HG03108 (cell line): ENCODE measurements at regions not wholly inside any gene's neighbourhood (a gene's known extent, or its start where the extent isn't known, plus 50 kb on each side); places are given as distances from the start of the nearest gene placed in this dataset.

ENCODE experiments used
- ATAC-seq: cut with Tn5 transposase; IDR thresholded peaks from one replicate; pipeline ENCODE4 v1.9.1; 2021; ENCODE audit warnings: moderate library complexity; ENCODE audit not compliant: unreplicated experiment

- ATAC-seq: no peak
Measured at GRCh38 chr18:76203552-76203951, 291.5 kb downstream of the ZNF516 start.

GRCh38 chr18:76202322-76202721 is 292.7 kb downstream of the ZNF516 start:
- ATAC-seq: no peak

DNA sequence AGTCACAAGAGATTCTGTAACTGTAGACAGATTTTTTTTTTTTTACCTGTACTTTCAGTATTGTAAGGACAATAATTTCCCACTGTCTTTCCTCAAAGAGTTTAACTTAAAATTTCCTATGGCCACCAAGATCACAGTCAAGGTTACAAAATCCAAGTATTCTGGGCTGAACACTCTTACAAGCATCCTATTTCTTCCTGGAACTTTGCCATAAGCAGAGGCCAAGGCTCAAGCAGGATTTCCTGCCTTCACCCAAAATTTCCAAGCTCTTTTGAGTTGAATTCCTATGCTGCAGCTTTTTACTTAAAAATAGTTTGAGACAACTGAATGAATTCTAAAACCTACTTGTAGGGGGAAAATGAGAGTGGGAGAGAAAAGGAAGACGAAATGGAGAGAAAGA is 299.4 kb downstream of the ZNF516 start:
- ATAC-seq: no peak

DNA sequence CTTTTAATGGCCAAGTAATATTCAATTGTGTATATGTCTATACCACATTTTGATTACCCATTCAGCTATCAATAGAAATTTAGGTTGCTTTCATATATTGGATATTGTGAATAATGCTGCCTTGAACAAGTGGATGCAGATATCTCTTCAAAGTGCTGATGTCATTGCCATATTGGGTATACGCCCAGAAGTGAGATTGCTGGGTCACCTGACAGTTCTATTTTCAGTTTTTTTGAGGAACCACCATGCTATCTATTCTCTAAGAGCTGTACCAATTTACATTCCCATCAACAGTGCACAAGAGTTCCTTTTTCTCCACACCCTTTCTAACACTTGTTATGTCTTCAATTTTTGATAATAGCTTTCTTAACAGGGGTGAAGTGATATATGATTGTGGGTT is 306.9 kb downstream of the ZNF516 start:
- no peak for ATAC-seq

DNA sequence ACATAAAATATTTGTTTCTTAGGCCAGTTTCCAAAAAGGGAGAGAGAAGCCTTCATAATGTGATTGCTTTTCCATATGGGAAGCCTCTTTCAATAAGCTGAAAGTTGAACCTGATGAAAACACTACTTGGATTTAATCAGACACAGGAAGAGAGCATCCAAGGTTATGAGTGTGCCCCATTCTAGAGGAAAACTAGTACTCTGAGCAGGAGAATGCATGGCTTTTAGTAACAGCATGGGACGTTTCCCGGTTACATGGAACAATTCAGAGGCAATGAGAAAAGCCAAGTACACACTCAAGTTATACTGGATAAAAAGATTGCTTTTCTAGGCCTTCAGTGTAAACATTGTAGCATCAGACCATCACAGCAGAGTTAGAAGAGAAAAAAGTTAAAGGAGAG is 315.8 kb downstream of the ZNF516 start:
- no peak for ATAC-seq

- no peak for ATAC-seq
Measured at GRCh38 chr18:76177160-76177559, 317.9 kb downstream of the ZNF516 start.

DNA sequence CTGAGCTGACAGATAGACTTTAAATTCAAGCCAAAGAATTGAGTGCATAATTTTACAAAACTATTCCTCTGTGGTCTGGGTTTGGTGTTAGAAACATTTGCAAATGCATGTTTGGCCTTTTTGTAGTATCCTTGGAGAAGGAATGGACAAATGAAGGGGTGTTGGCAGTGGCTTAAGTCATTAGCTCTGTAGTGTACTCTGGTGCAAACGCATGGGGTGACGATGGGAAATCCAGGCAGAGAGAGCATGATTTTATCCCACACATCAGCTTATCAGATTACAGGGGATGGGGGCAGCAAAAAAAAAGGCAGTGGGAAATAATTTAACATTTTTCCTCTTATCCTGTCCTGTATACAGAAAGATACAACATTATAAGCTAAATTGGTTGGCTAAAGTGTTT is 320.6 kb downstream of the ZNF516 start:
- ATAC-seq: no peak

- ATAC-seq: no peak
Measured at GRCh38 chr18:76169733-76170132, 325.3 kb downstream of the ZNF516 start.

DNA sequence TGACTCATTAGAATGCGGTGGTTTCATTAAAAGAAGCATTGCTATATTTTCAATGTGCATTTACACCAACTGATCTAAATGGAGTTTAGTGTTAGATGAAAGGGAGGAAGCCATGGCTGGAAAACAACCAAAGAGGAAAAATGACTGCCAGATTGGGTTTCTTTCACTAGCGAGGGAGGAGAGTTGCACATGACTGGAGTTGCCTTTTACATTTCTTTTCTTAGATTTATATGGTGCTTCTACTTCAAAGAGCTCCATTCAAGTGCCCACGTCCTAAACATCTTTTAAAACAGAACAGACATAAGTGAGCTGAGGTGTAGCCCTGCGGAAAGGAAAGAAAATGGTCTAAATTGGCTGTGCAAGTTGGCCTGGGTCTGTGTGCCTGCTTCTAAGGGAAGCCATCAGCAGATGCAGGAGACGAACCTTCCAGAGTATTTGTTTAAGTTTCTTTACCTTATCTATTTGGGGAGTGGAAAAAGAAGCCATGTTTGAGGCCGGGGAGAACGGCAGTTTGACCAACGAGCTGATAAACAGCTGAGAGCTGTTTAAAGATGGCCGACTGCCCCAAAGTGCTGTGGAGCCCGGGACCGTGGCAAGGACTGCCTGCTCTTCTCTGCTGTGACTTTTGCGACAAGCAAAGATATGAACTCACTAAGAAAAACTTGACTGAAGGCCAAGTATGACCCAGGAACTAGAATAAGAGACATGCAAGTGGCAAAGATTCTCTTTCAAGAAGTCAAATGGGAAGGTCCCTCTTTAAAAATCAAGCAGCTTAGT is 327.0 kb downstream of the ZNF516 start:
- ATAC-seq: no peak

DNA sequence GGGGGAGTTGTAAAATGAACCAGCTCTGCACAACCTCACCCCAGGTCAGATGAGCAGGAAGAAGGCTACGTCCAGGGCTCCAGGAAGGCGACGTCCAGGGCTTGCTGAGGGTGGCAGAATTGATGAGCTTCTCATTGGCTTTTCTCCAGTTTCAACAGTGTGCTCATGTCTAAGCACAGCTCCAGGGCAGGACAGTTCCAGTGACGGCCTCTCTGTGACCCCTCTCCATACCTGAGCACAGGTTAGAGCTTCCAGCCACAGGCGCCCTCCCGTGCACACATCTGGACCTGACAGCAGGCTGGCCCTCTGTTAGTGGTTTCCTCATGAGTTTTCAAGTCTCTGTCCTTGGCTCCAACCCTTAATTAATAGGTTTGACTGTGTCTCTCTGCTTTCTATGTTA is 327.6 kb downstream of the ZNF516 start:
- no peak for ATAC-seq

GRCh38 chr18:76162886-76163285 is 332.2 kb downstream of the ZNF516 start:
- ATAC-seq: no peak

DNA sequence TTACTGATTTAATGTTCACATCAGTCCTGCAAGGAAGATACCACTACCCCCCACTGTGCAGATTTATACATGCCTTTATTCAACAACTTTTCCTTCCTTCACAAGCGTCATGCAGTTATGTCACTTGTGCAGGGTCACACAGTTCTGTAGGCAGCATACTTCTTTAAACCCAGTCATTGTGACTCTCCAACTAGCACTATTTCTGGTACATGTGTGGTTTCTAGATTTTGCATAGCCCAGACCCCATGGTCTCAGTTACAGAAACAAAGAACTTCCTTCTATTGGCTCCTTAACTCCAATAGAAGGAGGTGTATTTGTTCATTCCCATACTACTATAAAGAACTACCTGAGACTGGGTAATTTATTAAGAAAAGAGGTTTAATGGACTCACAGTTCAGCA is 333.1 kb downstream of the ZNF516 start:
- no peak for ATAC-seq

- no peak for ATAC-seq
Measured at GRCh38 chr18:76153691-76154090, 341.4 kb downstream of the ZNF516 start.

GRCh38 chr18:76149734-76150133 is 345.3 kb downstream of the ZNF516 start:
- no peak for ATAC-seq

- no peak for ATAC-seq
Measured at GRCh38 chr18:76149284-76149683, 345.8 kb downstream of the ZNF516 start.

DNA sequence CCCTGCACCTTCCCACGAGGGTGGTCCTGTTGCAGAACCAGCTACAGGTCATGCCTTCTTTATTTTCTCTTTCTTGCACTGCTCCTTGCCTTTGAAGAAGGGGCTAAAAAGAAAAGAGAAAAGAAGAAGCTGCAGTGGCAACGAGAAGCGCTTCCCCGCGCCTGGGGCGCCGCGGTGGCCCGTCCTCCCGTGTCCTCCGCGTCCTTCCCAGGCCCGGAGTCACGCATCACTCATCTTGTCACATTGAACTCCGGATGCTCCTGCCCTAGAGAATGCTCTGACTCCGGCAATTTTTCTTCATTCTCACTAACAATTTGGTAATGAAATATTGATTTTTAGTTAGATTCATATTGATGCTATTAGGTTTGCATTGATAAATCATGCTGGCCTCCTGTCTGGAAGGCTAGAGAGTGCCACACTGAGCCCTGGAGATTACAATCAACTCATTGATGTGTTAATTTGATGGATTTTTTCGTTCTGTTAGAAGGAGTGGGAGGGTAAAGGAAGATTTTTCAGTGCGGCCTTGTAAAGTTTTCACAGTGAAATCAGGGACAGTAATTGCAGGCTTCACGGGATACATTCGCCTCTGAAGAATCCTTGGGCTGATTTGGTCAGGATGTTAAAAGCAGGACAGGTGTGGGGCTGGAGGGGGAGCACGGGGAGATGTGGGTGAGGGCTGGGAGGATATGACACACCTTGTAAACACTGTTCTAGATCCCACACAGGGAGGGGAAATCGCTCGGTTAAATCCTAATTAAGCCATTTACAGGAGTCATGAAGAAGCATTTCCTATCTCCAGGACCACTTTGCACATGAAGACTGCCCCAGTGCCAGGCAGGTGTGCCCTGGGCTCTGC is 349.3 kb downstream of the ZNF516 start:
- ATAC-seq: no peak

DNA sequence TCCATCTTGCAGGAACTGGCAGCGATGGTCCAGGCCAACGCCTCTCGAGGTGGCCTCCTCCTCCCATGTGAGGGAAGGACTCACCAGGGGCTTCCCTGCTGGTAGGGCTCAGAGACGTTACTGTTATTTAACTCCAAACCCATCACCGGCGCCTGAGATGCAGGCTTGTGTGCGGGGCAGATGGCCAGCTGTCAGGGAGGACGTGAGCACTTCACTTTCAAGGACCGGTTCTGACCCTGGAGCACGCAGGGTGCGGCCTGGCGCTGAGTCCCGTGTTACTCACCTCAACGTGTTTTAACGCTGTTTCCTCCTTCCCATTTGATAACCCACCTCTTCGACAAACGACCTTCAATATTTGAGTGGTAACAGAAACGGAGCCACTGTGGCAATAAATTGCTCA is 350.2 kb downstream of the ZNF516 start:
- no peak for ATAC-seq

DNA sequence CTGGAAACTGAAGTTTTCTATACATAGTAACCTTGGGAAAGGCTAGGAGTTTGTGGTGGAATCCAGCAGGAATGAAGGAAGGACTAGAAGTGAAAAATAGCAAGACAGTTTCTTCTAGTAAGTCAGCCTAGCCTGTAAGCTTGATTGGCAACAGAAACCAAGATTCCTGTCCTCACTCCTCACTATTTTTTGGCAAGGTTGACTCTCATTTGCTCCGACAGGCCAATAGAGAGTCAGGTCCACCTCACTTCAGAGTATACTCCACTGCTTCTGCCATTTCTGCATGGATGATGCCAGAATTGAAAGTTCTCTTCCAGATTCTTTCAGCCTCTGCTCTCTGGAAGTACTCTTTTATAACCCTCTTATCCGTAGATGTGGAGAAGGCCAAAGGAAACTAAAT is 352.4 kb downstream of the ZNF516 start:
- ATAC-seq: no peak

DNA sequence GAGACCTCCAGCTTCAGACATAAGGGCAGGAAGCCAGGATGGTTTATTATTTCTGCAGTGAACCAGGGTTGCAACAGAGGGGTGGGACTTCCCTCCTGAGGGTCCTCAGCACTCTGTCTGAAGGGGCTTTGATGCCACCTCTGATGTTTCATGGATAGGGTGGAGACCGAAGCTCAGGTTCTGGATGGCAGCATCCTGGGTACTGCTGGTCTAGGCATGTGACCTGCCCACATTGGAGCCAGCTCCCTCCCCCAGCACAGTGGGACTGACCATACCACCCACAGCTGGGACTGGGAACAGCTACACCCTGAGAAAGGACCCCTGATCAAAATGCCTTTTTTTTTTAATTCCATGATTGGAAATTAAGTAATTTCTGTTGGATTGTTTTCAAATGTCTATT is 355.2 kb downstream of the ZNF516 start:
- ATAC-seq: no peak

GRCh38 chr18:76137216-76137615 is 357.8 kb downstream of the ZNF516 start:
- ATAC-seq: no peak

DNA sequence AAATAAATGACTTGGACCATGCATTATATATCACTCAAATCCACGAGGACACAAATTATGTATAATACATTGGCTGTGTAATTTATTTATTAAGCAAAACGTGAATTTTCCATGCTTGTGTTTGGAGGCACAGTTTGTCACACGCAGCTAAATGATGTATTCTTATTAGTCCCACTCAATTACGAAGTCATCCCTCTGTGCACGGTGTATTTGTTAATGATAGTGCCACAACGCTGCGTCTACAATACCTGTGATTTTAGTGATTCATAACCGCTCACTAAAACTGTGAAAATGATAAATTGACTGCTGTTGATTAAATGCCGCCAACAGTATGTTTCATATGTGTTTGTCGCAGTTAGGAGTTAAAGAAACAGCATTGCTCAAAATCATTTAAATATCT is 358.3 kb downstream of the ZNF516 start:
- ATAC-seq: no peak

DNA sequence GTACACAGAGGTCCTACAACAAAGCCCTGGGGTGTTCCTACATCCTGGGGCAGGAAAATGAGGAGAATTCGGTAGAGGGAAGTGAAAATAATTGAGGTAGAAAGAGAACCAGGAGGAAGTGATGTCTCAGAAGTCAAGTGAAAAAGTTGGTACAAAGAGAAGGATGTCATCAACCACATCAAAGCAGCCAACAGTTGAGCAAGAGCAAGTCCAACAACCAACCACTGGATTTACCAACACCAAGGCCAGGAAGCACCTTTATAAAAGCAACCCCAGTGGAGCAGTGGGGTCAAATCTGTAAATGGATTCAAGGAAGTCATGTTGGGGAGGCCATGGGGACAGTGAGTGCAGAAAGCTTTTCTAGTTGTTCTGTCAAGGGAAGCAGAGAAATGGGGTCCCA is 360.4 kb downstream of the ZNF516 start:
- no peak for ATAC-seq
